Small intestine (tissue), 7 donors: ENCODE measurements at regions not wholly inside any gene's neighbourhood (a gene's known extent, or its start where the extent isn't known, plus 50 kb on each side); places are given as distances from the start of the nearest gene placed in this dataset.

Experiments
- DNase-seq, 2 donors: peaks; one replicate each; pipeline versions ENCODE4 v3.0.0 to v3.0.0-alpha.2; 2013
- FAIRE-seq: peaks from 2 replicates; lab custom pipeline; 2012; peaks lifted over from hg19 to GRCh38; lab: Jason Lieb, UNC
- H3K27ac ChIP-seq, 3 donors: one replicate each; pipeline ENCODE4 v1.5.1; 2013; ENCODE audit warnings: low read length in 2 of 3, mild to moderate bottlenecking in 2 of 3, control low read depth in 1 of 3, inconsistent platforms in 1 of 3, low read depth in 1 of 3, moderate library complexity in 1 of 3
- H3K27me3 ChIP-seq, 3 donors: one replicate each; pipeline ENCODE4 v1.6.1; 2013; ENCODE audit warnings: low read length in 3 of 3, inconsistent platforms in 1 of 3; ENCODE audit not compliant: control insufficient read depth in 3 of 3, insufficient read depth in 3 of 3
- H3K36me3 ChIP-seq, 3 donors: one replicate each; pipeline ENCODE4 v1.6.1; 2013; ENCODE audit warnings: low read length in 3 of 3, inconsistent platforms in 1 of 3, low read depth in 1 of 3, mild to moderate bottlenecking in 1 of 3, moderate library complexity in 1 of 3; ENCODE audit not compliant: control insufficient read depth in 3 of 3, insufficient read depth in 2 of 3
- H3K4me1 ChIP-seq, 3 donors: one replicate each; pipeline ENCODE4 v1.6.1; 2013; ENCODE audit warnings: low read length in 2 of 3, inconsistent platforms in 1 of 3, low read depth in 1 of 3, mild to moderate bottlenecking in 1 of 3, moderate library complexity in 1 of 3; ENCODE audit not compliant: control insufficient read depth in 3 of 3, insufficient read depth in 2 of 3
- H3K4me3 ChIP-seq, 3 donors: one replicate each; pipeline ENCODE4 v1.5.1; 2013; ENCODE audit warnings: low read length in 3 of 3, control low read depth in 1 of 3, inconsistent platforms in 1 of 3, low read depth in 1 of 3, mild to moderate bottlenecking in 1 of 3, moderate library complexity in 1 of 3
- H3K9me3 ChIP-seq, 2 donors: one replicate each; pipeline ENCODE4 v1.6.1; 2013; ENCODE audit warnings: low read depth in 1 of 2, low read length in 1 of 2; ENCODE audit not compliant: control insufficient read depth in 2 of 2, insufficient read depth in 1 of 2
- WGBS, 3 donors: extraction: QIAGEN DNeasy Blood & Tissue Kit; methylation state at CpG; one replicate each; pipeline ENCODE4 v1.1.7; 2013; 5-methylcytosine and 5-hydroxymethylcytosine counted together
- donor health status: healthy with polysubstance abuse.
- donor health status: control.
- donor health status: control.
- donor health status: Bipolar disorder and iron deficiency.
- donor health status: healthy.

GRCh38 chr6:101108286-101108685, 227.2 kb upstream of the ASCC3 start:
- FAIRE-seq (no peak), DNase-seq (no peak)
- Histone ChIP-seq H3K27me3 (no peaks in the 10 kb centered on the region), H3K27ac (no peak overlapping the region), H3K9me3 (no peaks in the 10 kb centered on the region), H3K4me1 (no peaks in the 10 kb centered on the region), H3K4me3 (no peak overlapping the region), H3K36me3 (no peaks in the 10 kb centered on the region)
- WGBS, 3 donors: 76 to 83% (median 79%) methylated on average over 4 of the region's 4 CpGs

- WGBS, 3 donors: 64 to 83% (median 67%) methylated on average over 1 of the region's 1 CpG
- FAIRE-seq (no peak), DNase-seq (no peak)
- no peak overlapping the region for H3K4me3 ChIP-seq
- H3K27me3 ChIP-seq: no peaks in the 10 kb centered on the region
- no peaks in the 10 kb centered on the region for H3K4me1 ChIP-seq
- no peaks in the 10 kb centered on the region for H3K9me3 ChIP-seq
- H3K27ac ChIP-seq: no peak overlapping the region
- H3K36me3 ChIP-seq: no peaks in the 10 kb centered on the region
Observed at GRCh38 chr6:101110814-101111213, 229.7 kb upstream of the ASCC3 start.

DNA sequence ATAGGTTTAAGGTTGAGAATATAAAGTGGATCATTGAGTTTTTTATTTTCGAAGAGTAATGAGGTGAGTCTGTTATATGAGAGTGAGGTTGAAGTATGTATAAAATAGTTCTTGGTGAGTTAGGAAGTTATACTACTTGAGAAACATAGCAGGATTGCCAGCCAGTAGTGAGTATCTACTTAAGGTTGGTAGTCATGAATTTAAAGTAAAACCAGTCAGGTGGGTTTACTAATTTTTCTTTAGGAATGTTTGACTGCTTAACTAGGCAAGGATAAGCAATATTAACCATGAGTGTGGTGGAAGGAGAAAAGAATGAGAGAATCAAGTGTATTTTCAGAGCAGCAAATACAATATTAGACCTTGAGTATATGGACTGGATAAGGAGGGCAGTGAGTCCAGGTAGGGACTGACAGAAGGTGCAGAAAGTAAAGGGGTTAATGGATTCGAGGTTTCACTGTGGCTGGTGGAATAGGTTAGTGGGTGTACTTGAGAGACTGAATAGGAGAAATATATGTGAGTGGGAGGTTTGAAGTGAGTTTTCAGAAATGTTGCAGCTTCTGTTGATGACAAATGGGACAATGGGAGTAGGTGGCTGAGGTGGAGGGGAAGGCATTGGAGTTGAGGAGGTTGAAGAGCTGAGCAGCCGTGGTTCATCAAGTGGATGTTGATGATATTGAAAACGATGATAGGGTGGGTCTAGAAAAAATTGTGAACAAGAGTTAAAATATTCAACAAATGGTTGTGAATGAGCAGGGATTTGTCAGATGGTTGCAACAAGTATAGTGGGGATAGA, 232.5 kb upstream of the ASCC3 start:
- no peaks in the 10 kb centered on the region for H3K4me1 ChIP-seq
- 63 to 76% (median 71%) methylated on average over 4 of the region's 4 CpGs for WGBS, 3 donors
- no peaks in the 10 kb centered on the region for H3K9me3 ChIP-seq
- no peaks in the 10 kb centered on the region for H3K27me3 ChIP-seq
- FAIRE-seq: no peak
- H3K27ac ChIP-seq: no peak overlapping the region
- no peaks in the 10 kb centered on the region for H3K36me3 ChIP-seq
- DNase-seq: no peak
- no peak overlapping the region for H3K4me3 ChIP-seq

DNA sequence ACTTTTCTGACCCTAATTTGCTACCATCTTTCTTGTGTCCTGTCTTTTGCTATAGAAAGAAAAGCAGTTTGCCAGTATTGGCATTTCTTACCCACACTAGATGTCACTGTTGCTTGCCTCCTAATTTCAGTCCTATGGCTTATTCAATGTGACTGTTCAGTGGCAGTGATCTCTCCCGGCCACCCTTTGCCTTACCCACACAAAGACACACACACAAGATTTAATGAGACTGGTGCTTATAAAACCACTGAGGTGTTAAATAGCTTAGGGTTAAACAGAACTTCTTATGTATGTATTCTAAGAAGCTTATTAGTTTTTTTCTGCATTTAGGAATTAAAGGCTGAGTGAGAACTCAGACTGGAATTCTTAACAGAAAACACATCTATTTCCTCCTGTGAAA, 233.6 kb upstream of the ASCC3 start:
- Histone ChIP-seq H3K9me3 (no peaks in the 10 kb centered on the region), H3K4me1 (no peaks in the 10 kb centered on the region), H3K27ac (no peak overlapping the region), H3K4me3 (no peak overlapping the region), H3K36me3 (no peaks in the 10 kb centered on the region), H3K27me3 (no peaks in the 10 kb centered on the region)
- DNase-seq (peak; percentile 47 to 58), FAIRE-seq (no peak)
- WGBS, 3 donors: 7 to 13% (median 8%) methylated on average over 1 of the region's 1 CpG

DNA sequence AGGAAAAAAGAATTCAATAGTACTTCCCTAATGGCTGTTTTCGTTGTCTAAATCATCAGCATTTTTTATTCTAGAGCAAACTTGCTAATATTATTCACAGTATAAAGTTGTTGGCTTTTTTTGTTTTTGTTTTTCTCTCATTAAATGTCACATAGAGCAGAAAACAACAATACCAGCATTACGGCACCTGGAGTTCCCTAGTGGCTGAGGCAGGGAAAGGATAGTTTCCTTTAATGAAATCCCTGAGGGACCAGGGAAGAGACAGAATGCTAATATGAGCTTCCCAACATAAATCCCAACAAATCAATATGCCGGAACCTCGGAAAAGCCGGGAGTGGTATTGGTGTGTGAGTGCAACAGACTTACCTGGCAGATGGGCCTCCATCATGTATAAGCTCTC, 235.2 kb upstream of the ASCC3 start:
- no peaks in the 10 kb centered on the region for H3K4me1 ChIP-seq
- H3K9me3 ChIP-seq: no peaks in the 10 kb centered on the region
- H3K27ac ChIP-seq: no peak overlapping the region
- DNase-seq (no peak), FAIRE-seq (no peak)
- 85 to 91% (median 85%) methylated on average over 5 of the region's 5 CpGs for WGBS, 3 donors
- no peaks in the 10 kb centered on the region for H3K27me3 ChIP-seq
- H3K4me3 ChIP-seq: no peak overlapping the region
- no peaks in the 10 kb centered on the region for H3K36me3 ChIP-seq

- FAIRE-seq (no peak), DNase-seq (peak; percentile 19 to 30)
- Histone ChIP-seq H3K9me3 (no peaks in the 10 kb centered on the region), H3K27ac (no peak overlapping the region), H3K27me3 (no peaks in the 10 kb centered on the region), H3K4me1 (no peaks in the 10 kb centered on the region), H3K36me3 (no peaks in the 10 kb centered on the region), H3K4me3 (no peak overlapping the region)
- WGBS, 3 donors: 27 to 50% (median 27%) methylated on average over 11 of the region's 11 CpGs
Observed at GRCh38 chr6:101117393-101118135, 236.4 kb upstream of the ASCC3 start.

DNA sequence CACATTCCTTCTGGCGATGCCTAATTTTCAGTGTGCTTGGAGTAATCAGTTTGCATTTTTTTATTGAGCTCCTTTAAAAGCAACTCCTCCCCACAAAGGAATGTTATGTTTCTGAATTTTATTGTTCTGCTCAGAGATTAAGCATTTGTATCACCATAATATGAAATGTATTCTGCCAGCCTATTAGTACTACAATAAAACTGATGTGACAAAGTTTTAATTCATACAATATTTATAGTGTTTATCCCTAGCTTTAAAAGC, 236.9 kb upstream of the ASCC3 start:
- DNase-seq (no peak), FAIRE-seq (no peak)
- Histone ChIP-seq H3K4me3 (no peak overlapping the region), H3K9me3 (no peaks in the 10 kb centered on the region), H3K27ac (no peak overlapping the region), H3K27me3 (no peaks in the 10 kb centered on the region), H3K4me1 (no peaks in the 10 kb centered on the region), H3K36me3 (no peaks in the 10 kb centered on the region)
- 7 to 37% (median 29%) methylated on average over 1 of the region's 1 CpG for WGBS, 3 donors

DNA sequence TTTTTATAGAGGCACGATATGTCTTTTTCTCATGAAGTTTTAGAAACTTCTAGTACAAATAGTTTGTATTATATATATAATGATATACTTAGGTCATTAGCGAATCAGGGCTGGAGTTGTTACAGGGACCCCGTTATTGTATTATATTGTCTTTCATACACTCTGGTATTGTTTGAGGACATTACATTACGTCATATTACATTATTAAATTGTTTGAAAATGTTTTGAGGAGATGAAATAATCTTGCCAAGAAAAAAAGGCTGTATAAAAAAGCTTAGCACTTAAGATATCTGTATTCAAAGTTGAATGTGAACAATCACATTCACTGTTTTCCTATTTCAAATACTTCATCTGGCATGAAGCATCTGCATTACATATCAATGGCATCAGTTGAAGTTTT, 239.6 kb upstream of the ASCC3 start:
- Histone ChIP-seq H3K4me1 (no peaks in the 10 kb centered on the region), H3K4me3 (no peak overlapping the region), H3K27me3 (no peaks in the 10 kb centered on the region), H3K27ac (no peak overlapping the region), H3K9me3 (no peaks in the 10 kb centered on the region), H3K36me3 (no peaks in the 10 kb centered on the region)
- 79 to 90% (median 80%) methylated on average over 4 of the region's 4 CpGs for WGBS, 3 donors
- FAIRE-seq: no peak
- no peak for DNase-seq
